Spleen (tissue), 7 donors: ENCODE measurements at regions not wholly inside any gene's neighbourhood (a gene's known extent, or its start where the extent isn't known, plus 50 kb on each side); places are given as distances from the start of the nearest gene placed in this dataset.

Experiments
- CTCF ChIP-seq, 11 experiments: fragments of 200-600 bp in 7 of 11; fragments of 450-650 bp in 4 of 11; sonication (generic) in 4 of 11; IDR thresholded peaks in 8 of 11; conservative IDR thresholded peaks in 3 of 11; 1 replicate in 7 of 11; 2 replicates in 4 of 11; pipeline versions ENCODE4 v1.4.0 to v1.8.0; 2016 to 2021; ENCODE audit warnings: antibody characterized with exemption in 11 of 11, inconsistent platforms in 4 of 11, mild to moderate bottlenecking in 1 of 11
- POLR2A ChIP-seq, 3 donors: fragments of 450-650 bp; IDR thresholded peaks; one replicate each; pipeline ENCODE4 v1.5.1; 2017; ENCODE audit warnings: antibody characterized with exemption in 3 of 3, mild to moderate bottlenecking in 1 of 3
- donor health status: DM: no; HTN: no; CAD: no; lungs with moderate emphysema.
- donor health status: DM: no; HTN: no; CAD: no.
- donor health status: DM: no; HTN: no; CAD: no.

- no peak for TF ChIP-seq CTCF (IDR thresholded peaks at IDR 0.05 in 8 of 11, conservative IDR thresholded peaks at IDR 0.05 in 3 of 11)
- TF ChIP-seq POLR2A (IDR thresholded peaks at IDR 0.05) = no peak
Measured at GRCh38 chr2:7279421-7279949, 362.3 kb downstream of the RNF144A start.
